ENCODE measurements at regions not wholly inside any gene's neighbourhood (a gene's known extent, or its start where the extent isn't known, plus 50 kb on each side); places are given as distances from the start of the nearest gene placed in this dataset.
"Not testable (repeated sequence)": the region's sequence is repeated elsewhere in the genome, so short reads cannot be mapped to it uniquely, and the experiment has no call there.

DNA sequence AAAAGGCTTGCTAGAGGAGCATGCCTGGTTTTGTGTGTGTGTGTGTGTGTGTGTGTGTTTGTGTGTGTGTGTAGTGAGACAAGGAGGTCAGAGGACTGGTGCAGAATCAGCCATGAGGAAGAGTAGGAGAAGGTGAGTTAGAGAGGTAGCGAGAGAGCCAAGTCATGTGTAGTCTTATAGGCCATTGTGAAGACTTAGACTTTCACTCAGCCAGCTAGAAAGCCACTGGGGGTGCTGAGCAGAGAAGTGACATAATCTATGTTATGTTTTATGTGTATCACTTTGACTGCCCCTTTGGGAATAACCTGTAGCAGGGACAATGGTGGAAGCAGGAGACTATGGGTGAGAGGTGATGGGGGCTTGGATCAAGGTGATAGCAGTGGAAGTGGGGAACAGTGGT, 180.5 kb upstream of the CLINT1 start:
- no peaks in the 10 kb centered on the region for H3K27me3 Mint-ChIP-seq (ENCODE audit: low read depth)
- H3K36me3 Mint-ChIP-seq (ENCODE audit: low read depth) = peaks cover 6% of the 10 kb centered on the region
- H3K27ac Mint-ChIP-seq (ENCODE audit: unreplicated experiment) = no peak overlapping the region
- TF ChIP-seq, protein P1, sequence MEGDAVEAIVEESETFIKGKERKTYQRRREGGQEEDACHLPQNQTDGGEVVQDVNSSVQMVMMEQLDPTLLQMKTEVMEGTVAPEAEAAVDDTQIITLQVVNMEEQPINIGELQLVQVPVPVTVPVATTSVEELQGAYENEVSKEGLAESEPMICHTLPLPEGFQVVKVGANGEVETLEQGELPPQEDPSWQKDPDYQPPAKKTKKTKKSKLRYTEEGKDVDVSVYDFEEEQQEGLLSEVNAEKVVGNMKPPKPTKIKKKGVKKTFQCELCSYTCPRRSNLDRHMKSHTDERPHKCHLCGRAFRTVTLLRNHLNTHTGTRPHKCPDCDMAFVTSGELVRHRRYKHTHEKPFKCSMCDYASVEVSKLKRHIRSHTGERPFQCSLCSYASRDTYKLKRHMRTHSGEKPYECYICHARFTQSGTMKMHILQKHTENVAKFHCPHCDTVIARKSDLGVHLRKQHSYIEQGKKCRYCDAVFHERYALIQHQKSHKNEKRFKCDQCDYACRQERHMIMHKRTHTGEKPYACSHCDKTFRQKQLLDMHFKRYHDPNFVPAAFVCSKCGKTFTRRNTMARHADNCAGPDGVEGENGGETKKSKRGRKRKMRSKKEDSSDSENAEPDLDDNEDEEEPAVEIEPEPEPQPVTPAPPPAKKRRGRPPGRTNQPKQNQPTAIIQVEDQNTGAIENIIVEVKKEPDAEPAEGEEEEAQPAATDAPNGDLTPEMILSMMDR (IDR thresholded peaks at IDR 0.05) = no peak
- H3K4me1 Mint-ChIP-seq (ENCODE audit: low read depth) = no peaks in the 10 kb centered on the region
- H3K4me3 Mint-ChIP-seq (ENCODE audit: unreplicated experiment) = no peak overlapping the region
- peaks cover 7% of the 10 kb centered on the region for H3K9me3 Mint-ChIP-seq (ENCODE audit: low read depth)
- DNase-seq (ENCODE audit: low spot score) = no peak

GRCh38 chr5:158036983-158037595, 178.1 kb upstream of the CLINT1 start:
- not testable (repeated sequence) for H3K4me1 Mint-ChIP-seq (ENCODE audit: low read depth); H3K9me3 Mint-ChIP-seq (ENCODE audit: low read depth); H3K36me3 Mint-ChIP-seq (ENCODE audit: low read depth); H3K27me3 Mint-ChIP-seq (ENCODE audit: low read depth); H3K27ac Mint-ChIP-seq (ENCODE audit: unreplicated experiment); H3K4me3 Mint-ChIP-seq (ENCODE audit: unreplicated experiment); DNase-seq (ENCODE audit: low spot score)

DNA sequence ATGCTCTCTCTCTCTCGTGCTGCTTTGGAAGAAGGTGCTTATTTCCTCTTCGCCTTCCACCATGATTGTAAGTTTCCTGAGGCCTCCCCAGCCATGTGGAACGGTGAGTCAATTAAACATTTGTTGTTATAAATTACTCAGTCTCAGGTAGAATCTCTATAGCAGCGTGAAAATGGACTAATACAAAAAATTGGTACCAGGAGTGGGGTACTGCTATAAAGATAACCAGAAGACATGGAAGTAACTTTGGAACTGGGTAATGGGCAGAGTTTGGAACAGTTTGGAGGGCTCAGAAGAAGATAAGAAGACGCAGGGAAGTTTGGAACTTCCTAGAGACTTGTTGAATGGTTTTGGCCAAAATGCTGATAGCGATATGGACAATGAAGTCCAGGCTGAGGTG, 175.6 kb upstream of the CLINT1 start:
- not testable (repeated sequence) for H3K4me1 Mint-ChIP-seq (ENCODE audit: low read depth); H3K27me3 Mint-ChIP-seq (ENCODE audit: low read depth); H3K27ac Mint-ChIP-seq (ENCODE audit: unreplicated experiment); H3K9me3 Mint-ChIP-seq (ENCODE audit: low read depth); H3K4me3 Mint-ChIP-seq (ENCODE audit: unreplicated experiment); H3K36me3 Mint-ChIP-seq (ENCODE audit: low read depth); DNase-seq (ENCODE audit: low spot score)

GRCh38 chr5:158033724-158034123, 174.8 kb upstream of the CLINT1 start:
- Mint-ChIP-seq H3K4me1 (ENCODE audit: low read depth) (no peaks in the 10 kb centered on the region), H3K27ac (ENCODE audit: unreplicated experiment) (no peak overlapping the region), H3K27me3 (ENCODE audit: low read depth) (peaks cover 8% of the 10 kb centered on the region), H3K4me3 (ENCODE audit: unreplicated experiment) (no peak overlapping the region), H3K36me3 (ENCODE audit: low read depth) (peaks cover 7% of the 10 kb centered on the region), H3K9me3 (ENCODE audit: low read depth) (peaks cover 8% of the 10 kb centered on the region)
- TF ChIP-seq, protein P1 (IDR thresholded peaks at IDR 0.05) = no peak
- DNase-seq (ENCODE audit: low spot score) = no peak

- no peak for DNase-seq (ENCODE audit: low spot score)
- TF ChIP-seq, protein P1 (IDR thresholded peaks at IDR 0.05) = no peak
- H3K4me1 Mint-ChIP-seq (ENCODE audit: low read depth) = peaks cover 2% of the 10 kb centered on the region
- H3K4me3 Mint-ChIP-seq (ENCODE audit: unreplicated experiment) = no peak overlapping the region
- no peak overlapping the region for H3K27ac Mint-ChIP-seq (ENCODE audit: unreplicated experiment)
- H3K27me3 Mint-ChIP-seq (ENCODE audit: low read depth) = peaks cover 8% of the 10 kb centered on the region
- peaks cover 7% of the 10 kb centered on the region for H3K36me3 Mint-ChIP-seq (ENCODE audit: low read depth)
- H3K9me3 Mint-ChIP-seq (ENCODE audit: low read depth) = peaks cover 8% of the 10 kb centered on the region
Measured at GRCh38 chr5:158033076-158033475, 174.1 kb upstream of the CLINT1 start.

DNA sequence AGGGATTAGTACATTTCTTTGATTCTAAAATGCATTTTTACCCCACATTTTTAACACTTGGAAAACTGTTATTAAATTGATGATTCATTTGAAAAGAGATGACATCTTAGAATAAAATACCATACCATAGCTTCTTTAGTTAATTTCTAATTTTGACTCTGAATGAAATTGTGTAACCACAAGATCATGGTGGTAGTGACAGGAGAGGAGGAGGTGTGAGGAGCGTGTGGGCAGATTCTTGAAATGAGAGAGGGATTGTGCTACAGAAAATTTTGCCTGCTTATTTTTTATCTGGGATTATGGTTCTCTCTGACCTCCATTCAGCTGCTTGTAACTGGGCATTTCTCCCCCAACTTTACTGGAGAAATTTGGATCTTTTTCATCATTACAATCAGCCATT, 173.3 kb upstream of the CLINT1 start:
- DNase-seq (ENCODE audit: low spot score) = no peak
- peaks cover 7% of the 10 kb centered on the region for H3K36me3 Mint-ChIP-seq (ENCODE audit: low read depth)
- H3K27ac Mint-ChIP-seq (ENCODE audit: unreplicated experiment) = no peak overlapping the region
- TF ChIP-seq, protein P1 (IDR thresholded peaks at IDR 0.05) = no peak
- peaks cover 11% of the 10 kb centered on the region for H3K4me1 Mint-ChIP-seq (ENCODE audit: low read depth)
- H3K4me3 Mint-ChIP-seq (ENCODE audit: unreplicated experiment) = no peak overlapping the region
- H3K27me3 Mint-ChIP-seq (ENCODE audit: low read depth) = peaks cover 8% of the 10 kb centered on the region
- H3K9me3 Mint-ChIP-seq (ENCODE audit: low read depth) = peaks cover 8% of the 10 kb centered on the region
